ENCODE measurements at regions not wholly inside any gene's neighbourhood (a gene's known extent, or its start where the extent isn't known, plus 50 kb on each side); places are given as distances from the start of the nearest gene placed in this dataset.

DNA sequence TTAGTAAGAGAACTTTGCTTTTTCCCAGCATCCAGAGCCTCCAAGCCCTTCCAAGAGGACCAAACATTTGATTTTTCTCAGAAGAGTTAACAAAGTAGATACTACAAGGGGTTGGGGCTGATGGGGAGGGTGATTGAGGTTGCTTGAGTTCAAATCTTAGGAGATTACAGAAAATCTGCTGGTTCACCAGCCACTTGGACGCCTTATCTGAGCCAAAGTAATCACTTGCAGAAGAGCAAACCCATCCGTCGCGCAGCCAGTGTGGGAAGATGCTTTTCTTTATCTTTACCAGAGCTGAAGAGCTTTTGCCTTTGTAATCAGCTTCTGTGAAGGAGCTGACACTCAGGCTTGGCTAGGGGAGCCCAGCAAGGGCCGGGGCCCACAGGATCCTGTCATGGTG lies 91.9 kb upstream of the CTTNBP2NL start:
- H3K79me2 ChIP-seq (ENCODE audit: low read depth), result no peaks in the 10 kb centered on the region
- no peaks in the 10 kb centered on the region for H3K9me3 Mint-ChIP-seq
- no peak overlapping the region for H2AFZ ChIP-seq (replicated peaks)
- no peaks in the 10 kb centered on the region for H3K4me1 Mint-ChIP-seq
- no peak overlapping the region for H3K4me2 ChIP-seq
- TF ChIP-seq, protein P1, sequence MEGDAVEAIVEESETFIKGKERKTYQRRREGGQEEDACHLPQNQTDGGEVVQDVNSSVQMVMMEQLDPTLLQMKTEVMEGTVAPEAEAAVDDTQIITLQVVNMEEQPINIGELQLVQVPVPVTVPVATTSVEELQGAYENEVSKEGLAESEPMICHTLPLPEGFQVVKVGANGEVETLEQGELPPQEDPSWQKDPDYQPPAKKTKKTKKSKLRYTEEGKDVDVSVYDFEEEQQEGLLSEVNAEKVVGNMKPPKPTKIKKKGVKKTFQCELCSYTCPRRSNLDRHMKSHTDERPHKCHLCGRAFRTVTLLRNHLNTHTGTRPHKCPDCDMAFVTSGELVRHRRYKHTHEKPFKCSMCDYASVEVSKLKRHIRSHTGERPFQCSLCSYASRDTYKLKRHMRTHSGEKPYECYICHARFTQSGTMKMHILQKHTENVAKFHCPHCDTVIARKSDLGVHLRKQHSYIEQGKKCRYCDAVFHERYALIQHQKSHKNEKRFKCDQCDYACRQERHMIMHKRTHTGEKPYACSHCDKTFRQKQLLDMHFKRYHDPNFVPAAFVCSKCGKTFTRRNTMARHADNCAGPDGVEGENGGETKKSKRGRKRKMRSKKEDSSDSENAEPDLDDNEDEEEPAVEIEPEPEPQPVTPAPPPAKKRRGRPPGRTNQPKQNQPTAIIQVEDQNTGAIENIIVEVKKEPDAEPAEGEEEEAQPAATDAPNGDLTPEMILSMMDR (IDR thresholded peaks at IDR 0.05), result no peak
- TF ChIP-seq EZH2phosphoT487 (IDR thresholded peaks at IDR 0.05) (no peak), EZH2 (IDR thresholded peaks at IDR 0.05) (no peak)
- H3F3A ChIP-seq (ENCODE audit: low read depth), result no peaks in the 10 kb centered on the region
- no peak overlapping the region for H3K4me3 Mint-ChIP-seq
- H3K27me3 ChIP-seq, result no peaks in the 10 kb centered on the region
- H3K27ac ChIP-seq, result no peak overlapping the region
- H3K36me3 ChIP-seq, result no peaks in the 10 kb centered on the region
- H4K20me1 ChIP-seq (ENCODE audit: low read depth), result no peaks in the 10 kb centered on the region
- H3K4me3 ChIP-seq, result no peak overlapping the region
- no peaks in the 10 kb centered on the region for H3K36me3 Mint-ChIP-seq
- H3K9me3 ChIP-seq (ENCODE audit: low read depth), result no peaks in the 10 kb centered on the region
- no peak overlapping the region for H3K27ac Mint-ChIP-seq
- H3K4me1 ChIP-seq, result no peaks in the 10 kb centered on the region
- peaks cover 4% of the 10 kb centered on the region for H3K27me3 Mint-ChIP-seq (ENCODE audit: insufficient read depth, low read depth)
- no peak overlapping the region for H3K9ac ChIP-seq
- no peak for DNase-seq (ENCODE audit: low spot score)

DNA sequence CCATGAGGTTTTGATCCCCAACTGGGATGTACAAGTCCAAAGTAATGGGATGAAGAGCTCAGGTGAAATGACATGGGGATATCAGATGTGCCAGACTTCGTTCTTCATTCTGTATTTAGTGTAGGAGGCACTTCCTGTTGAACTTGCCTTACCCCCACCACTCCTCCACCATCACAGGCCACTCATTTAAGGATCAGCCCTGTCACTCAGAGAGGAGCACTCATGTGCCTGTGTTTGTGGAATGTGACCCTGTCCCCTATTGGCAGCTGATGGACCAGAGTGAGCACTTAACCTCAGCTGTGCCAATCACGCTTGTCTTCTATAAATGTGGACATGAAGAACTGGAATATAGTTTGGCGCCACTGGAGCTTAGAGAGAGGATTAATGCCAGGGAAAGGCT lies 91.4 kb upstream of the CTTNBP2NL start:
- no peaks in the 10 kb centered on the region for H3K9me3 Mint-ChIP-seq
- H3K27me3 Mint-ChIP-seq (ENCODE audit: insufficient read depth, low read depth), result peaks cover 5% of the 10 kb centered on the region

DNA sequence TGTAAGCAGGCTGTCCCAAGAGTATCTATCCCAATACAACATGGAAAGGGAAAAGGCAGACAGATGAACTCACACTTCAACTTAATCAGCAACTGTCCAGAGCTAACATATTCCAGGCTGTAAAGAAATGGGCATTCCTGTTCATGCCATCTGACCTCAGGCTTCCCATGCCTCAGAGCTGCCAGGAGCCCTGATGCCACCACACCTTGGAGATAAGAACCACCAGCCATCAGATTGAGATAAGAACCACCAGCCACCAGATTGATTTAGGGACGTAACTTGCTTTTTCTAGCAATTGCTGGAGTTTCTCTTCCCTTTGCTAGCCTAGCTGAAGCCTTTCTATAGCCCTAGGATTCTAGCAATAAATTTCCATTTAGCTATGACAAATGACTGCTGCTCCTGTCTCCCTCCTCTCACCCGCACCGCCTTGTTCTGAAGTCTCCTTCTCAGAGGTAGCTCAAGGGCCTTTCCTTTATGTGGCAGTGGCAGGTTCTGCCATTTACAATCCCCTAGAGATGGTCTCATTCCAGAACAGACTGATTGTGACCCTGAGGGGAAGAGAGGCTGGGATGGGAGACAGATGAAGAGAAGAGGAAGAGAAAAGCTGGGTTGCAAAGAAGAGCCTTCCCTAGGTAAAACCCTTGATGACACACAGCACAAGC lies 88.0 kb upstream of the CTTNBP2NL start:
- peaks cover 8% of the 10 kb centered on the region for H3K4me1 ChIP-seq
- no peak for TF ChIP-seq EZH2phosphoT487 (IDR thresholded peaks at IDR 0.05)
- TF ChIP-seq, protein P1 (IDR thresholded peaks at IDR 0.05), result no peak
- no peak for TF ChIP-seq EZH2 (IDR thresholded peaks at IDR 0.05)
- H3K27ac ChIP-seq, result no peak overlapping the region
- H3K9me3 ChIP-seq (ENCODE audit: low read depth), result no peaks in the 10 kb centered on the region
- no peak overlapping the region for H2AFZ ChIP-seq (replicated peaks)
- no peaks in the 10 kb centered on the region for H3K27me3 ChIP-seq
- H3K27me3 Mint-ChIP-seq (ENCODE audit: insufficient read depth, low read depth), result peaks cover 8% of the 10 kb centered on the region
- peaks cover 2% of the 10 kb centered on the region for H3K4me1 Mint-ChIP-seq
- no peaks in the 10 kb centered on the region for H3F3A ChIP-seq (ENCODE audit: low read depth)
- H3K79me2 ChIP-seq (ENCODE audit: low read depth), result no peaks in the 10 kb centered on the region
- no peaks in the 10 kb centered on the region for H3K9me3 Mint-ChIP-seq
- H3K4me3 Mint-ChIP-seq, result no peak overlapping the region
- H3K36me3 Mint-ChIP-seq, result no peaks in the 10 kb centered on the region
- no peak overlapping the region for H3K27ac Mint-ChIP-seq
- H3K4me2 ChIP-seq, result no peak overlapping the region
- H3K9ac ChIP-seq, result no peak overlapping the region
- DNase-seq (ENCODE audit: low spot score), result no peak
- H3K36me3 ChIP-seq, result no peaks in the 10 kb centered on the region
- no peaks in the 10 kb centered on the region for H4K20me1 ChIP-seq (ENCODE audit: low read depth)
- H3K4me3 ChIP-seq, result no peak overlapping the region

More for the DNA sequence above, 91.4 kb upstream of the CTTNBP2NL start:
- H3K4me1 ChIP-seq, result no peaks in the 10 kb centered on the region
- Mint-ChIP-seq H3K27ac (no peak overlapping the region), H3K4me3 (no peak overlapping the region), H3K36me3 (no peaks in the 10 kb centered on the region), H3K4me1 (no peaks in the 10 kb centered on the region)
- TF ChIP-seq, protein P1 (IDR thresholded peaks at IDR 0.05), result no peak
- TF ChIP-seq EZH2phosphoT487 (IDR thresholded peaks at IDR 0.05) (no peak), EZH2 (IDR thresholded peaks at IDR 0.05) (no peak)
- no peaks in the 10 kb centered on the region for H3K27me3 ChIP-seq
- no peak overlapping the region for H3K4me3 ChIP-seq
- H3K27ac ChIP-seq, result no peak overlapping the region
- no peak overlapping the region for H3K9ac ChIP-seq
- no peaks in the 10 kb centered on the region for H3K9me3 ChIP-seq (ENCODE audit: low read depth)
- H2AFZ ChIP-seq (replicated peaks), result no peak overlapping the region
- H3K4me2 ChIP-seq, result no peak overlapping the region
- no peak for DNase-seq (ENCODE audit: low spot score)
- no peaks in the 10 kb centered on the region for H3K79me2 ChIP-seq (ENCODE audit: low read depth)
- no peaks in the 10 kb centered on the region for H4K20me1 ChIP-seq (ENCODE audit: low read depth)
- H3F3A ChIP-seq (ENCODE audit: low read depth), result no peaks in the 10 kb centered on the region
- H3K36me3 ChIP-seq, result no peaks in the 10 kb centered on the region
